Left hindlimb (tissue), 1 donor: ENCODE measurements at regions not wholly inside any gene's neighbourhood (a gene's known extent, or its start where the extent isn't known, plus 50 kb on each side); places are given as distances from the start of the nearest gene placed in this dataset.

Experiments used
- DNase-seq: peaks from one replicate; pipeline ENCODE4 v3.0.0-alpha.2; 2018

- DNase-seq: no peak
These were observed 402.9 kb downstream of the PIK3R1 start for GRCh38 chr5:68618501-68618900.

- no peak for DNase-seq
These were observed 411.4 kb downstream of the PIK3R1 start for GRCh38 chr5:68627001-68627400.

GRCh38 chr5:68628082-68628814, 412.7 kb downstream of the PIK3R1 start:
- DNase-seq: no peak

- no peak for DNase-seq
These were observed 414.8 kb downstream of the PIK3R1 start for GRCh38 chr5:68630354-68630753.

GRCh38 chr5:68631884-68632283, 416.3 kb downstream of the PIK3R1 start:
- DNase-seq: no peak

- DNase-seq: no peak
These were observed 425.7 kb downstream of the PIK3R1 start for GRCh38 chr5:68641211-68641610.

GRCh38 chr5:68643064-68643463, 427.5 kb downstream of the PIK3R1 start:
- no peak for DNase-seq

GRCh38 chr5:68644971-68645370, 429.4 kb downstream of the PIK3R1 start:
- DNase-seq: no peak

- no peak for DNase-seq
These were observed 430.6 kb downstream of the PIK3R1 start for GRCh38 chr5:68646144-68646543.

GRCh38 chr5:68647743-68648142, 432.2 kb downstream of the PIK3R1 start:
- no peak for DNase-seq

- no peak for DNase-seq
These were observed 433.6 kb downstream of the PIK3R1 start for GRCh38 chr5:68648944-68649857.

GRCh38 chr5:68652534-68652965, 437.0 kb downstream of the PIK3R1 start:
- no peak for DNase-seq

- DNase-seq: no peak
These were observed 437.9 kb downstream of the PIK3R1 start for GRCh38 chr5:68653471-68653870.

- DNase-seq: no peak
These were observed 436.5 kb upstream of the SLC30A5 start for GRCh38 chr5:68657055-68657961.

- no peak for DNase-seq
These were observed 434.9 kb upstream of the SLC30A5 start for GRCh38 chr5:68658810-68659372.

- no peak for DNase-seq
These were observed 433.9 kb upstream of the SLC30A5 start for GRCh38 chr5:68659881-68660280.

GRCh38 chr5:68661237-68661636, 432.6 kb upstream of the SLC30A5 start:
- no peak for DNase-seq

GRCh38 chr5:68662804-68663307, 431.0 kb upstream of the SLC30A5 start:
- no peak for DNase-seq

- no peak for DNase-seq
These were observed 423.8 kb upstream of the SLC30A5 start for GRCh38 chr5:68669864-68670575.

- no peak for DNase-seq
These were observed 420.6 kb upstream of the SLC30A5 start for GRCh38 chr5:68673106-68673822.

GRCh38 chr5:68673823-68674180, 420.0 kb upstream of the SLC30A5 start:
- no peak for DNase-seq
